ENCODE measurements at regions not wholly inside any gene's neighbourhood (a gene's known extent, or its start where the extent isn't known, plus 50 kb on each side); places are given as distances from the start of the nearest gene placed in this dataset.

DNA sequence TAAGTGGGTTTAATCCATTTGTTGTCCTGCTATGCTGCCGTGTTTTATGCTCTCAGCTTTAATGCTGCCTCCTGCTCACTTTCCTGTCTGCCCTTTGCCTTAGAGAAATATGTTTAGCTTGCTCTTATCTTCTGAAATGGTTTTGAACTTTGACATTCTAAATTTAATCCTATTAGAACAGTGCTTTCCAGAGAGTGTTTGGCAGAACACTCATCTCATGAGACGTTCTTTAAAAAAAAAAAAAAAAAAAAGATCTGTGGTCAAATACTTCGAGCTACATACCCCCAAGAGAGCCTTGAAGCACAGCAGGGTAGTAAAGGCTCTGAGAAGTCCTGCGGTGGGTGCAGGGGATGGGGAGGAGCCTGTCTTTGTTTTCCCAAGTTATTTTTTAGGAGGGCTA is 161.3 kb downstream of the SPP2 start:
- no peaks in the 10 kb centered on the region for H3K36me3 Mint-ChIP-seq (ENCODE audit: insufficient read depth)
- H3K4me1 Mint-ChIP-seq (ENCODE audit: low read depth) = peaks cover 6% of the 10 kb centered on the region
- no peaks in the 10 kb centered on the region for H3K27me3 Mint-ChIP-seq
- TF ChIP-seq, protein P1, sequence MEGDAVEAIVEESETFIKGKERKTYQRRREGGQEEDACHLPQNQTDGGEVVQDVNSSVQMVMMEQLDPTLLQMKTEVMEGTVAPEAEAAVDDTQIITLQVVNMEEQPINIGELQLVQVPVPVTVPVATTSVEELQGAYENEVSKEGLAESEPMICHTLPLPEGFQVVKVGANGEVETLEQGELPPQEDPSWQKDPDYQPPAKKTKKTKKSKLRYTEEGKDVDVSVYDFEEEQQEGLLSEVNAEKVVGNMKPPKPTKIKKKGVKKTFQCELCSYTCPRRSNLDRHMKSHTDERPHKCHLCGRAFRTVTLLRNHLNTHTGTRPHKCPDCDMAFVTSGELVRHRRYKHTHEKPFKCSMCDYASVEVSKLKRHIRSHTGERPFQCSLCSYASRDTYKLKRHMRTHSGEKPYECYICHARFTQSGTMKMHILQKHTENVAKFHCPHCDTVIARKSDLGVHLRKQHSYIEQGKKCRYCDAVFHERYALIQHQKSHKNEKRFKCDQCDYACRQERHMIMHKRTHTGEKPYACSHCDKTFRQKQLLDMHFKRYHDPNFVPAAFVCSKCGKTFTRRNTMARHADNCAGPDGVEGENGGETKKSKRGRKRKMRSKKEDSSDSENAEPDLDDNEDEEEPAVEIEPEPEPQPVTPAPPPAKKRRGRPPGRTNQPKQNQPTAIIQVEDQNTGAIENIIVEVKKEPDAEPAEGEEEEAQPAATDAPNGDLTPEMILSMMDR (IDR thresholded peaks at IDR 0.05; ENCODE audit: unreplicated experiment) = no peak
- no peak overlapping the region for H3K27ac Mint-ChIP-seq
- H3K4me3 Mint-ChIP-seq (ENCODE audit: low read depth) = no peak overlapping the region
- H3K9me3 Mint-ChIP-seq (ENCODE audit: low read depth) = peaks cover 8% of the 10 kb centered on the region
- DNase-seq (ENCODE audit: low spot score, unreplicated experiment) = no peak

DNA sequence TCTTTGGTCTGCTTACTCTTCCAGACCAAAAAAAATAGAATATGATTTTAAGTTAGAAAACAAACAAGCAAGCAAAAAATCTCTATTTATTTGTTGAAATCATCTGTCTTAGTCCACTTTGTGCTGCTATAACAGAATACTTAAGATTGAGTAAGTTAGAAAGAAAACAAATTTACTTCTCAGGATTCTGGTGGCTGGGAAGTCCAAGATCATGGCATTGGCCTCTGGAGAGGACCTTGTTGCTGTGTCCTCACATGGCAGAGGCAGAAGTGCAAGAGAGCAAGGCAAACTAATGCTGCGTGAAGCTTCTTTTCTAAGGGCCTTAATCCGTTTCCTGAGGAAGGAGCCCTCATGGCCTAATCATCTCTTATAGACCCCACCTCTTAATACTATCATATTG is 156.2 kb downstream of the SPP2 start:
- peaks cover 8% of the 10 kb centered on the region for H3K9me3 Mint-ChIP-seq (ENCODE audit: low read depth)
- TF ChIP-seq, protein P1 (IDR thresholded peaks at IDR 0.05; ENCODE audit: unreplicated experiment) = no peak
- H3K4me3 Mint-ChIP-seq (ENCODE audit: low read depth) = no peak overlapping the region
- peaks cover 5% of the 10 kb centered on the region for H3K4me1 Mint-ChIP-seq (ENCODE audit: low read depth)
- H3K27ac Mint-ChIP-seq = no peak overlapping the region
- H3K27me3 Mint-ChIP-seq = no peaks in the 10 kb centered on the region
- DNase-seq (ENCODE audit: low spot score, unreplicated experiment) = no peak
- no peaks in the 10 kb centered on the region for H3K36me3 Mint-ChIP-seq (ENCODE audit: insufficient read depth)

DNA sequence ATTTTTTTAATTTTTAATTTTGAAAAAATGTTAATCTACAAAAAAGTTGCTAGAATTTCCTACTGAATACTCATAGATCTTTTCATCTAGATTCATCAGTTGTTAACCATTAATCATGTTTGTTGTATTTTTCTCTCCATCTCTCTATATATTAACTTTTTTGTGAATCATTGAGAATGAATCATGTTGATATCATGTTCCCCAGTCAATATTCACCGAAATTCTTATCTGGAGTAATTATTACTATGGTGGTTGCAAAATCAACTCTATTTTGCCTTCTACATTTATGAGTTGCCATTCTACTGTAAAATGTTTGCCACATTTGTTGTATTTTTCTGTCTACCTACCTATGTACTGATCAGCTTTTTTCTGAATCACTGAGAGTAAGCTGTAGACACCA is 154.0 kb downstream of the SPP2 start:
- peaks cover 4% of the 10 kb centered on the region for H3K9me3 Mint-ChIP-seq (ENCODE audit: low read depth)

DNA sequence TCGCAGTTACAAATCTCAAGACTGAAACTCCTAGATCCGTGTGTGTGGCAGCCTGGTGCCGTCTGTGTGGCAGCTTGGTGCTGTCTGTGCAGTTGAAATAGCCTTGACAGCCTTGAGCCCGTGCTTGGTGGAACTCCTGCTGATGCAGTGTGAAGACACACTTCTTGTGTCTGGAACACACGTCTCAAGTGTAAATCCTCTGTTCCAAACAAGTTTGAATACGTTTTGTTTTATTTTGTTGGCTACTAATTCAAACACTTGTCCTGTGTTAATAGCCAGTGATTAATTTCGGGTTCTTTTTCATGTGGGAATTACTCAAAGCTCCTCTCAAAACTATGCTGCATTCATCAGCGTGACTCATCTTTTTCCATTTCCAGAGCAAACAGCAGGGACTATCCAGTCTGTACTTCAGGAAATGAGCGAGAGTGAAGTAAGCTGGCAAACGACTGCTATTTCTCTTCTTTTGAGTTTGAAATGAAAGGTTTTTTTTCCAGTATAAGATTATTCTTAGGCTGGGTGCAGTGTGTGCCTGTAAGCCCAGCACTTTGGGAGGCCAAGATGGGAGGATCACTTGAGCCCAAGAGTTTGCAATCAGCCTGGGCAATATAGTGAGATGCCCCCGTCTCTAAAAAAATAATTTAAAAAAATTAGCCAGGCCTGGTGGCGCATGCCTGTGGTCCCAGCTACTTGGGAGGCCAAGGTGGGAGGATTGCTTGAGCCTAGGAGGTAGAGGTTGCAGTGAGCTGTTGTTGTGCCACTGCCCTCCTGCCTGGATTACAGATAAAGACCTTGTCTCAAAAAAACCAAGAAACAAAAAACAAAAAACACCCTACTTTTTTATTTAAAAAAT is 152.9 kb downstream of the SPP2 start:
- H3K36me3 Mint-ChIP-seq (ENCODE audit: insufficient read depth) = no peaks in the 10 kb centered on the region
- H3K27ac Mint-ChIP-seq = no peak overlapping the region
- no peak overlapping the region for H3K4me3 Mint-ChIP-seq (ENCODE audit: low read depth)
- peaks cover 7% of the 10 kb centered on the region for H3K4me1 Mint-ChIP-seq (ENCODE audit: low read depth)
- peaks cover 3% of the 10 kb centered on the region for H3K9me3 Mint-ChIP-seq (ENCODE audit: low read depth)
- TF ChIP-seq, protein P1 (IDR thresholded peaks at IDR 0.05; ENCODE audit: unreplicated experiment) = no peak
- DNase-seq (ENCODE audit: low spot score, unreplicated experiment) = no peak
- no peaks in the 10 kb centered on the region for H3K27me3 Mint-ChIP-seq

More for the DNA sequence above, 154.0 kb downstream of the SPP2 start:
- H3K4me3 Mint-ChIP-seq (ENCODE audit: low read depth) = no peak overlapping the region
- no peaks in the 10 kb centered on the region for H3K27me3 Mint-ChIP-seq
- TF ChIP-seq, protein P1 (IDR thresholded peaks at IDR 0.05; ENCODE audit: unreplicated experiment) = no peak
- H3K4me1 Mint-ChIP-seq (ENCODE audit: low read depth) = peaks cover 7% of the 10 kb centered on the region
- no peak for DNase-seq (ENCODE audit: low spot score, unreplicated experiment)
- no peak overlapping the region for H3K27ac Mint-ChIP-seq
- H3K36me3 Mint-ChIP-seq (ENCODE audit: insufficient read depth) = no peaks in the 10 kb centered on the region

DNA sequence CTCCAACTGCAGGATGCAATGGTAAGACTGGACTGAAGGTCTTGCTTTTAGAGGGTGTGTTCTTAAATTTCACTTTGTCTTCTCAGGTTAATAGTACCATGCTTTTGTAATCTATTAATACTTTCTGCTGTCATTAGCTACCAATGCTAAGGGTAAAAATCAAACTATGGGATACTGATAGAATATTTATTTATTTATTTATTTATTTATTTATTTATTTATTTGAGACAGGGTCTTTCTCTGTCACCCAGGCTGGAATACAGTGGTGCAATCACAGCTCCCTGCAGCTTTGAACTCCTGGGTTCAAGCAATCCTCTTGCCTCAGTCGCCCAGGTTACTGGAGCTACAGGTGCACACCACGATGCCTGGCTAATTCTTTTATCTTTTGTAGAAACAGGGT is 152.1 kb downstream of the SPP2 start:
- no peak for DNase-seq (ENCODE audit: low spot score, unreplicated experiment)
- no peak overlapping the region for H3K27ac Mint-ChIP-seq
- TF ChIP-seq, protein P1 (IDR thresholded peaks at IDR 0.05; ENCODE audit: unreplicated experiment) = no peak
- peaks cover 3% of the 10 kb centered on the region for H3K9me3 Mint-ChIP-seq (ENCODE audit: low read depth)
- H3K4me3 Mint-ChIP-seq (ENCODE audit: low read depth) = no peak overlapping the region
- H3K36me3 Mint-ChIP-seq (ENCODE audit: insufficient read depth) = no peaks in the 10 kb centered on the region
- peaks cover 2% of the 10 kb centered on the region for H3K27me3 Mint-ChIP-seq
- peaks cover 7% of the 10 kb centered on the region for H3K4me1 Mint-ChIP-seq (ENCODE audit: low read depth)

Data from progenitor cell of endocrine pancreas (in vitro differentiated cells).